ENCODE measurements at regions not wholly inside any gene's neighbourhood (a gene's known extent, or its start where the extent isn't known, plus 50 kb on each side); places are given as distances from the start of the nearest gene placed in this dataset.

GRCh38 chr5:112681481-112681908 is 56.2 kb upstream of the APC start:
- no peaks in the 10 kb centered on the region for H3K9me3 ChIP-seq
- H3K36me3 ChIP-seq (ENCODE audit: low read depth): no peaks in the 10 kb centered on the region
- no peak for TF ChIP-seq CTCF (IDR thresholded peaks at IDR 0.05)
- H3K4me3 ChIP-seq: no peak overlapping the region
- intact Hi-C loops (cut with DNase I, micrococcal nuclease): no loop called here
- DNase-seq (no peak), ATAC-seq (no peak)
- no peaks in the 10 kb centered on the region for H3K4me1 ChIP-seq (ENCODE audit: low read depth)

GRCh38 chr5:112682621-112683061 is 55.0 kb upstream of the APC start:
- DNase-seq (no peak), ATAC-seq (no peak)
- TF ChIP-seq CTCF (IDR thresholded peaks at IDR 0.05): no peak
- Histone ChIP-seq H3K4me1 (ENCODE audit: low read depth) (no peaks in the 10 kb centered on the region), H3K9me3 (no peaks in the 10 kb centered on the region), H3K4me3 (no peak overlapping the region), H3K36me3 (ENCODE audit: low read depth) (no peaks in the 10 kb centered on the region)
- intact Hi-C loops (cut with DNase I, micrococcal nuclease): no loop called here

GRCh38 chr5:112684121-112684520 is 53.6 kb upstream of the APC start:
- no peak for DNase-seq
- Histone ChIP-seq H3K4me1 (ENCODE audit: low read depth) (no peaks in the 10 kb centered on the region), H3K36me3 (ENCODE audit: low read depth) (no peaks in the 10 kb centered on the region), H3K9me3 (no peaks in the 10 kb centered on the region), H3K4me3 (no peak overlapping the region)
- no peak for TF ChIP-seq CTCF (IDR thresholded peaks at IDR 0.05)
- intact Hi-C loops (cut with DNase I, micrococcal nuclease): no loop called here
- no peak for ATAC-seq

- no peaks in the 10 kb centered on the region for H3K9me3 ChIP-seq
- ATAC-seq: no peak
- H3K4me3 ChIP-seq: no peak overlapping the region
- DNase-seq: no peak
- H3K4me1 ChIP-seq (ENCODE audit: low read depth): no peaks in the 10 kb centered on the region
- H3K36me3 ChIP-seq (ENCODE audit: low read depth): no peaks in the 10 kb centered on the region
- TF ChIP-seq CTCF (IDR thresholded peaks at IDR 0.05): no peak
- intact Hi-C loops (cut with DNase I, micrococcal nuclease): no loop called here
Measured at GRCh38 chr5:112684737-112685136, 52.9 kb upstream of the APC start.

GRCh38 chr5:112685386-112685785 is 52.3 kb upstream of the APC start:
- DNase-seq (no peak), ATAC-seq (no peak)
- TF ChIP-seq CTCF (IDR thresholded peaks at IDR 0.05): no peak
- Histone ChIP-seq H3K9me3 (no peaks in the 10 kb centered on the region), H3K4me3 (no peak overlapping the region), H3K4me1 (ENCODE audit: low read depth) (no peaks in the 10 kb centered on the region), H3K36me3 (ENCODE audit: low read depth) (no peaks in the 10 kb centered on the region)
- intact Hi-C loops (cut with DNase I, micrococcal nuclease): no loop called here

- TF ChIP-seq CTCF (IDR thresholded peaks at IDR 0.05): no peak
- no peaks in the 10 kb centered on the region for H3K36me3 ChIP-seq (ENCODE audit: low read depth)
- ATAC-seq (no peak), DNase-seq (no peak)
- H3K4me1 ChIP-seq (ENCODE audit: low read depth): no peaks in the 10 kb centered on the region
- H3K4me3 ChIP-seq: no peak overlapping the region
- intact Hi-C loops (cut with DNase I, micrococcal nuclease): no loop called here
- no peaks in the 10 kb centered on the region for H3K9me3 ChIP-seq
Measured at GRCh38 chr5:112685931-112686330, 51.8 kb upstream of the APC start.
